Choroid plexus epithelial cell (primary cell): ENCODE measurements at regions not wholly inside any gene's neighbourhood (a gene's known extent, or its start where the extent isn't known, plus 50 kb on each side); places are given as distances from the start of the nearest gene placed in this dataset.

Source experiments
- DNase-seq: peaks from one replicate; pipeline ENCODE4 v3.0.0-alpha.2; 2010; ENCODE audit warnings: low read depth
- H3K4me3 ChIP-seq: 2 replicates; pipeline ENCODE4 v1.5.1; 2011; ENCODE audit warnings: low read depth, mild to moderate bottlenecking, control low read depth, low read length, moderate library complexity
- CTCF ChIP-seq: conservative IDR thresholded peaks from 2 replicates; pipeline ENCODE4 v1.5.1; 2011; ENCODE audit warnings: low read depth, mild to moderate bottlenecking, control low read depth, inconsistent platforms, low read length, moderate library complexity

DNA sequence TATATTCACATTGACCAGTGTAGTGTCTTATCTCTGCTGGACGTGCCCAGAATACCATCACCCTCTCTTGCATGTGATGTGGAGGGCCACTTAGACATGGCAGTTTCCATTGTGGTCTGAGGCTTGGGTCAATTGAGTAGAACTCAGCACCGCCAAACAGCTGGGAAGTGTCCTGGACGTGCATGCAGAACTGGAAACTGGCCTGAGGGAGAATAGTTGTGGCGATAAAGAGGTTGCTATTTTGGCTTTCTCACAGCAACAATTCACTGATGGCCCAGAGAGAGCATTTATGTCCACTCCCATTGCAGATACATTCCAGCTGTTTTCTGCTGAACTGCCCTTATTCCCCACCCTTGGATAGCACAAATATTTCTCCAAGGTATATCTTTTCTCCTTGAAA, 210.1 kb upstream of the DAAM1 start:
- DNase-seq: peak; percentile 30
- no peak overlapping the region for H3K4me3 ChIP-seq
- TF ChIP-seq CTCF: no peak

DNA sequence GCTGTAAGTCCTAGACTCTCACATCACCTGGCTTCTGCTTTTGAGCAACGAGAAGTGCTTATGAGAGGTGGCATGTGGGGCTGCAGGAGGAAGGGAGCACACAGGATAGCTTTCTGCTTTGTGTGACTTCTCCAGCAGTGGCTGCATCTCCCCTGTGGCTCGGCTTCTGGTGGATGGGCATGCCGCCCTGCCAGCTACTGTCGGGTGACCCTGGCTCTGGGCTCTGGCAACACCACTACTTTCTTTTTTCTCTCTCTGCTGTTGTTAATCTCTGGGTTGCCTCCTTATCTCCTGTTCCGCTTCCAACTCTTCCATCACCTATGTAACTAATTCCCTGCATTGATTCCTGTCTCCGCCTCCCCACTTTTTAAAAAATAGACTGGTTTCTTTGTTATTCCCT, 209.1 kb upstream of the DAAM1 start:
- no peak for DNase-seq
- H3K4me3 ChIP-seq: no peak overlapping the region
- no peak for TF ChIP-seq CTCF

- no peak for DNase-seq
- TF ChIP-seq CTCF: no peak
- no peak overlapping the region for H3K4me3 ChIP-seq
Observed at GRCh38 chr14:58981840-58982239, 206.6 kb upstream of the DAAM1 start.

DNA sequence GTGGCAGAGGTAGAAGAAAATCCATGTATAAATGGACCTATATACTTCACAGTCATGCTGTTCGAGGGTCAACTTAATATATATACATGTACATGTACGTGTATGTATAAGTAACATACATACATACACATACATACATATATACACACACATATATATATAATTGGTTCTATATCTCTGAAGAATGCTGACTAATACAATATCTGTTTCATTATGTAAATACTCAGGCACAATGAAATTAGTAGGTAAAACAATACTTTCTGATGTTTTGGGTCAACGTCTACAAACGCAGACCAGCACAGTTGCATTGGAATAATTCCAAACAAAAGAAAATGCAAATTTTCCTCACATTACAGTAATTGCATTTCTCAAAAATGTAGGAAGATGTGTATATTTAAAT, 202.7 kb upstream of the DAAM1 start:
- no peak for TF ChIP-seq CTCF
- no peak for DNase-seq
- no peak overlapping the region for H3K4me3 ChIP-seq

GRCh38 chr14:58987591-58987990, 200.9 kb upstream of the DAAM1 start:
- no peak overlapping the region for H3K4me3 ChIP-seq
- no peak for DNase-seq
- no peak for TF ChIP-seq CTCF

GRCh38 chr14:58992935-58993334, 195.5 kb upstream of the DAAM1 start:
- no peak overlapping the region for H3K4me3 ChIP-seq
- no peak for TF ChIP-seq CTCF
- DNase-seq: peak; percentile 20

- no peak overlapping the region for H3K4me3 ChIP-seq
- DNase-seq: no peak
- no peak for TF ChIP-seq CTCF
Observed at GRCh38 chr14:58994130-58994529, 194.3 kb upstream of the DAAM1 start.
